RWPE2 (cell line): ENCODE measurements at regions not wholly inside any gene's neighbourhood (a gene's known extent, or its start where the extent isn't known, plus 50 kb on each side); places are given as distances from the start of the nearest gene placed in this dataset.

Experiments used
- ATAC-seq: fragments of 200-7000 bp; cut with Tn5 transposase; 3 replicates; pipeline ENCODE4 v1.9.1; 2021; ENCODE audit warnings: low read depth
- DNase-seq: peaks from one replicate; pipeline ENCODE4 v3.0.0-alpha.2; 2020; ENCODE audit warnings: low spot score
- H3K27ac ChIP-seq: fragments of 450-650 bp; 2 replicates; pipeline ENCODE4 v1.5.1; 2017; ENCODE audit warnings: mild to moderate bottlenecking; ENCODE audit not compliant: poor library complexity, severe bottlenecking
- H3K27me3 ChIP-seq: fragments of 250-450 bp; sonication (Bioruptor Pico); 2 replicates; pipeline ENCODE4 v1.5.1; 2021; ENCODE audit warnings: mild to moderate bottlenecking, moderate library complexity; ENCODE audit not compliant: insufficient read depth, poor library complexity, severe bottlenecking
- H3K36me3 ChIP-seq: fragments of 250-450 bp; sonication (Bioruptor Pico); 2 replicates; pipeline ENCODE4 v1.5.1; 2020; ENCODE audit warnings: low read depth, mild to moderate bottlenecking, moderate library complexity
- H3K4me1 ChIP-seq: fragments of 250-450 bp; sonication (Bioruptor Pico); 2 replicates; pipeline ENCODE4 v1.5.1; 2021; ENCODE audit warnings: mild to moderate bottlenecking, moderate library complexity; ENCODE audit not compliant: insufficient read depth, poor library complexity, severe bottlenecking
- H3K4me3 ChIP-seq: fragments of 250-450 bp; sonication (Bioruptor Pico); 2 replicates; pipeline ENCODE4 v1.5.1; 2021; ENCODE audit warnings: mild to moderate bottlenecking, moderate library complexity; ENCODE audit not compliant: severe bottlenecking
- H3K9me3 ChIP-seq: fragments of 250-450 bp; sonication (Bioruptor Pico); 2 replicates; pipeline ENCODE4 v1.5.1; 2021; ENCODE audit warnings: mild to moderate bottlenecking, moderate library complexity; ENCODE audit not compliant: severe bottlenecking
- TF ChIP-seq, protein P1 (sequence below): fragments of 450-650 bp; IDR thresholded peaks from one replicate; pipeline ENCODE4 v1.5.1; 2017; ENCODE audit warnings: mild to moderate bottlenecking, moderate library complexity; ENCODE audit not compliant: poor library complexity, severe bottlenecking

DNA sequence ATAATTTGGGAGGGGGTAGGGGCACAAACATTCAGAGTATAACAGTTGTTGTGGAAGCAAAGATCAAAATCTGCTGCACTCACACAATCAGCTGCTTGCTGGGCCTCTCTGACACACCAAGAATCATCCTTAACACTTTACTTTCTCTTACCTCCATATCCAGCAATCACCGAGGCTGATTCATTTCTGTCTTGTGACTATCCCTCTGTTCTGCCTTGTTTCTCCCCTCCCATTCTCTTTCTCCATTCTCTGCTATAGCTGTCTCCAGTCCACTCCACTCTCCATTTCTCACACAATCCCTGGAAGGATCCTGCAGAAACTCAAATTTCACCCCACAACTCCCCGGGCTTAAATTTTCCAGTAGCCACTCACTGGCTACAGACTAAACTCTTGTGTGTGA is 91.8 kb upstream of the NGF start:
- Histone ChIP-seq H3K9me3 (no peaks in the 10 kb centered on the region), H3K36me3 (no peaks in the 10 kb centered on the region), H3K4me1 (peaks cover 26% of the 10 kb centered on the region), H3K27me3 (no peaks in the 10 kb centered on the region), H3K27ac (peak overlapping the region; percentile 29), H3K4me3 (no peak overlapping the region)
- DNase-seq (no peak), ATAC-seq (no peak)
- TF ChIP-seq, protein P1, sequence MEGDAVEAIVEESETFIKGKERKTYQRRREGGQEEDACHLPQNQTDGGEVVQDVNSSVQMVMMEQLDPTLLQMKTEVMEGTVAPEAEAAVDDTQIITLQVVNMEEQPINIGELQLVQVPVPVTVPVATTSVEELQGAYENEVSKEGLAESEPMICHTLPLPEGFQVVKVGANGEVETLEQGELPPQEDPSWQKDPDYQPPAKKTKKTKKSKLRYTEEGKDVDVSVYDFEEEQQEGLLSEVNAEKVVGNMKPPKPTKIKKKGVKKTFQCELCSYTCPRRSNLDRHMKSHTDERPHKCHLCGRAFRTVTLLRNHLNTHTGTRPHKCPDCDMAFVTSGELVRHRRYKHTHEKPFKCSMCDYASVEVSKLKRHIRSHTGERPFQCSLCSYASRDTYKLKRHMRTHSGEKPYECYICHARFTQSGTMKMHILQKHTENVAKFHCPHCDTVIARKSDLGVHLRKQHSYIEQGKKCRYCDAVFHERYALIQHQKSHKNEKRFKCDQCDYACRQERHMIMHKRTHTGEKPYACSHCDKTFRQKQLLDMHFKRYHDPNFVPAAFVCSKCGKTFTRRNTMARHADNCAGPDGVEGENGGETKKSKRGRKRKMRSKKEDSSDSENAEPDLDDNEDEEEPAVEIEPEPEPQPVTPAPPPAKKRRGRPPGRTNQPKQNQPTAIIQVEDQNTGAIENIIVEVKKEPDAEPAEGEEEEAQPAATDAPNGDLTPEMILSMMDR: no peak

DNA sequence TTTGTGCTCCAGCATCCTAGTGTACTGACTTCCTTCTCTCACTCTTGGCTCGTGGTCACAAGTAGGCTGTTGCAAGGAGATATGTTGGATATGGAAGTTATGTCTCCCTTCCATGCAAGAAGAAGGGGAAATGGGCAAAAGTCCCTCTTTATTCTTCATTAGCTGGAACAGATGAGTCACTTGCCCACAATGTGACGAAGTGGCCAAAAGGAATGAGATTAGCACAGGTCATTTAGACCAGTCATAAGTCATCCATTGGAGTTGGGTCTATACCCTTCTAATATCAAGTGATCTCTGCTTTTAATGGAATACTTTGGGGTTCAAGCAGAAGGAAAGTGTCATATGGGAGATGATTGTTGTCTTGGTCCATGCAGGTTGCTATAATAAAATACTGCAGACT is 91.2 kb upstream of the NGF start:
- TF ChIP-seq, protein P1: no peak
- Histone ChIP-seq H3K4me3 (no peak overlapping the region), H3K27ac (no peak overlapping the region), H3K27me3 (no peaks in the 10 kb centered on the region), H3K4me1 (peaks cover 26% of the 10 kb centered on the region), H3K9me3 (no peaks in the 10 kb centered on the region), H3K36me3 (no peaks in the 10 kb centered on the region)
- DNase-seq (no peak), ATAC-seq (no peak)

- H3K4me1 ChIP-seq: peaks cover 26% of the 10 kb centered on the region
- H3K27me3 ChIP-seq: no peaks in the 10 kb centered on the region
- no peak for DNase-seq
- H3K27ac ChIP-seq: no peak overlapping the region
- no peak for ATAC-seq
- H3K4me3 ChIP-seq: no peak overlapping the region
- no peaks in the 10 kb centered on the region for H3K9me3 ChIP-seq
- no peaks in the 10 kb centered on the region for H3K36me3 ChIP-seq
- TF ChIP-seq, protein P1: no peak
Measured at GRCh38 chr1:115428676-115429075, 90.6 kb upstream of the NGF start.

- Histone ChIP-seq H3K27me3 (no peaks in the 10 kb centered on the region), H3K4me1 (peaks cover 26% of the 10 kb centered on the region), H3K27ac (no peak overlapping the region), H3K9me3 (no peaks in the 10 kb centered on the region), H3K36me3 (no peaks in the 10 kb centered on the region), H3K4me3 (no peak overlapping the region)
- ATAC-seq: no peak
- TF ChIP-seq, protein P1: no peak
- DNase-seq: no peak
Measured at GRCh38 chr1:115428256-115428655, 90.2 kb upstream of the NGF start.

DNA sequence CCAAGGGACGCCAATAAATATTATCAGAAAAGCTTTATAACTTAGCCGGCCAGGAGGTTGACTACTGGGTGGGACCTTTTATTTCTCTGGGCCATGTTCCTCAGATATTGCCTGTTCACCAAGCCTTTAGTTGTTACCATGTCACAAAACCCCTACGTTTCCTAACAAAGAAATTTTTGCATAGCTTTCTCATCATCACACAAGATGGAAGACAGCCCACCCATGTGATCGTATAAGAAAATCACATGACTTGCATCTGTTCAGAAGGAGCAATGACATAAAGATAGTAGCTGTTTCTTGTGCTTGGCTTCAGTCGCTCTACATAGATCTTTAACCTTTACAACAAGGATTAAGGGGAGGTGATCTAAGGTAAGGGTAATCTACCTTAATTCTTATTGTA is 88.9 kb upstream of the NGF start:
- TF ChIP-seq, protein P1: no peak
- no peaks in the 10 kb centered on the region for H3K27me3 ChIP-seq
- H3K27ac ChIP-seq: peak overlapping the region; percentile 33
- DNase-seq (no peak), ATAC-seq (no peak)
- H3K9me3 ChIP-seq: no peaks in the 10 kb centered on the region
- peaks cover 26% of the 10 kb centered on the region for H3K4me1 ChIP-seq
- H3K4me3 ChIP-seq: no peak overlapping the region
- no peaks in the 10 kb centered on the region for H3K36me3 ChIP-seq
